ENCODE measurements at regions not wholly inside any gene's neighbourhood (a gene's known extent, or its start where the extent isn't known, plus 50 kb on each side); places are given as distances from the start of the nearest gene placed in this dataset.

GRCh38 chr22:35010543-35010942 is 55.4 kb upstream of the ISX start:
- FAIRE-seq (no peak), ATAC-seq (no peak), DNase-seq (ENCODE audit: low spot score) (no peak)
- TF ChIP-seq ZFP36L2 (CRISPR knock-in tag; IDR thresholded peaks at IDR 0.05) (no peak), SP2 (CRISPR knock-in tag; IDR thresholded peaks at IDR 0.05) (no peak), SRF (IDR thresholded peaks at IDR 0.05; ENCODE audit: low read depth, low read length) (no peak), ZNF597 (CRISPR knock-in tag; IDR thresholded peaks at IDR 0.05) (no peak), MIXL1 (CRISPR knock-in tag; IDR thresholded peaks at IDR 0.05) (no peak), KDM1A (CRISPR knock-in tag; IDR thresholded peaks at IDR 0.05) (no peak), TFDP1 (CRISPR knock-in tag; IDR thresholded peaks at IDR 0.05; ENCODE audit: borderline replicate concordance) (no peak), ZNF124 (CRISPR knock-in tag; IDR thresholded peaks at IDR 0.05) (no peak), ZNF616 (CRISPR knock-in tag; IDR thresholded peaks at IDR 0.05; ENCODE audit: low read depth) (no peak), ETV5 (CRISPR knock-in tag; IDR thresholded peaks at IDR 0.05; ENCODE audit: borderline replicate concordance) (no peak), PITX1 (CRISPR knock-in tag; IDR thresholded peaks at IDR 0.05) (no peak), ZNF24 (IDR thresholded peaks at IDR 0.05) (no peak), CREM (IDR thresholded peaks at IDR 0.05) (no peak), CREM (CRISPR knock-in tag; IDR thresholded peaks at IDR 0.05) (no peak), E2F1 (CRISPR knock-in tag; IDR thresholded peaks at IDR 0.05) (no peak), ZBTB37 (CRISPR knock-in tag; IDR thresholded peaks at IDR 0.05) (no peak)
- H3K27ac ChIP-seq (ENCODE audit: extremely low read length, insufficient read depth, low read length) = no peak overlapping the region
- no peaks in the 10 kb centered on the region for H3K4me1 ChIP-seq (ENCODE audit: insufficient read depth, low read length)
- 19% methylated on average over 6 of the region's 6 CpGs for WGBS (ENCODE audit: low lambda C conversion rate)
- H2AFZ ChIP-seq (ENCODE audit: low read length) = no peak overlapping the region
- H3K36me3 ChIP-seq (replicated peaks in 1 of 2; ENCODE audit: control insufficient read depth in 1 of 2, insufficient read depth in 2 of 2, low read length in 2 of 2) = no peaks in the 10 kb centered on the region
- BruUV-seq (replicated peaks) = no TSS peak
- H3K9me3 ChIP-seq (ENCODE audit: low read length) = no peaks in the 10 kb centered on the region
- ChIA-PET CTCF (ENCODE audit: low intra/inter-chr PET ratio, low total read pairs) (no interaction called here), POLR2A (no interaction called here)
- intact Hi-C loops (cut with micrococcal nuclease; ENCODE audit: unreplicated experiment) = loop anchor here (5.0 kb wide), 1 partner anchor 378 kb away; no protein-coding TSS in a partner anchor
- no peaks in the 10 kb centered on the region for H4K20me1 ChIP-seq (ENCODE audit: insufficient read depth, low read length)
- no peak overlapping the region for H3K9ac ChIP-seq (ENCODE audit: insufficient read depth, low read depth, low read length)
- no peaks in the 10 kb centered on the region for H3K79me2 ChIP-seq (ENCODE audit: insufficient read depth, low read length)
- H3K27me3 ChIP-seq (ENCODE audit: control insufficient read depth in 1 of 2, insufficient read depth in 2 of 2, low read length in 2 of 2) = peaks cover 1 to 28% of the 10 kb centered on the region in 2 experiments; a peak in 3 of 5 replicates
- in situ Hi-C loops (cut with HindIII; ENCODE audit: extremely low pct_ligation_motif_present, low pct_unique_long_range_greater_than_20kb) = no loop called here
- no peak overlapping the region for H3K4me2 ChIP-seq (ENCODE audit: low read depth, low read length)
- H3K4me3 ChIP-seq (replicated peaks in 1 of 3; ENCODE audit: insufficient read depth in 1 of 3, low read depth in 2 of 3, low read length in 3 of 3) = no peak overlapping the region

Measured in HepG2 (cell line).